ENCODE measurements at regions not wholly inside any gene's neighbourhood (a gene's known extent, or its start where the extent isn't known, plus 50 kb on each side); places are given as distances from the start of the nearest gene placed in this dataset.

GRCh38 chr14:66066981-66067776 is 419.0 kb upstream of the CCDC196 start:
- Histone ChIP-seq H3K9ac (ENCODE audit: low read depth, low read length) (no peak overlapping the region), H3K9me3 (ENCODE audit: insufficient read depth, low read length, severe bottlenecking) (no peaks in the 10 kb centered on the region), H4K20me1 (ENCODE audit: insufficient read depth, low read length) (no peaks in the 10 kb centered on the region), H3K4me2 (ENCODE audit: insufficient read depth, low read length) (no peak overlapping the region), H2AFZ (ENCODE audit: low read depth, low read length) (no peak overlapping the region), H3K4me3 (ENCODE audit: low read depth in 1 of 2, low read length in 2 of 2) (no peak overlapping the region), H3K4me1 (ENCODE audit: insufficient read depth, low read length) (no peaks in the 10 kb centered on the region), H3K27me3 (ENCODE audit: insufficient read depth, low read length, poor library complexity) (no peaks in the 10 kb centered on the region), H3K27ac (ENCODE audit: low read length) (no peak overlapping the region), H3K36me3 (ENCODE audit: insufficient read depth, low read length) (no peaks in the 10 kb centered on the region), H3K79me2 (ENCODE audit: insufficient read depth, low read length) (no peaks in the 10 kb centered on the region)
- no peak for DNase-seq
- ATAC-seq (ENCODE audit: insufficient read depth, low read depth) = no peak
- TF ChIP-seq EZH2 (IDR thresholded peaks at IDR 0.05; ENCODE audit: borderline replicate concordance, low read depth, low read length, severe bottlenecking) (no peak), CTCF (IDR thresholded peaks at IDR 0.05; ENCODE audit: borderline replicate concordance, extremely low read depth, low read length, poor library complexity, severe bottlenecking) (no peak)

- Histone ChIP-seq H3K27ac (ENCODE audit: low read length) (no peak overlapping the region), H3K4me1 (ENCODE audit: insufficient read depth, low read length) (no peaks in the 10 kb centered on the region), H2AFZ (ENCODE audit: low read depth, low read length) (no peak overlapping the region), H3K9me3 (ENCODE audit: insufficient read depth, low read length, severe bottlenecking) (no peaks in the 10 kb centered on the region), H3K4me3 (ENCODE audit: low read depth in 1 of 2, low read length in 2 of 2) (no peak overlapping the region), H3K4me2 (ENCODE audit: insufficient read depth, low read length) (no peak overlapping the region), H3K9ac (ENCODE audit: low read depth, low read length) (no peak overlapping the region), H3K36me3 (ENCODE audit: insufficient read depth, low read length) (no peaks in the 10 kb centered on the region), H3K79me2 (ENCODE audit: insufficient read depth, low read length) (no peaks in the 10 kb centered on the region), H3K27me3 (ENCODE audit: insufficient read depth, low read length, poor library complexity) (no peaks in the 10 kb centered on the region), H4K20me1 (ENCODE audit: insufficient read depth, low read length) (no peaks in the 10 kb centered on the region)
- no peak for ATAC-seq (ENCODE audit: insufficient read depth, low read depth)
- TF ChIP-seq CTCF (IDR thresholded peaks at IDR 0.05; ENCODE audit: borderline replicate concordance, extremely low read depth, low read length, poor library complexity, severe bottlenecking) (no peak), EZH2 (IDR thresholded peaks at IDR 0.05; ENCODE audit: borderline replicate concordance, low read depth, low read length, severe bottlenecking) (no peak)
- no peak for DNase-seq
Observed at GRCh38 chr14:66069036-66069435, 417.1 kb upstream of the CCDC196 start.

GRCh38 chr14:66069830-66070541 is 416.2 kb upstream of the CCDC196 start:
- Histone ChIP-seq H3K4me3 (ENCODE audit: low read depth in 1 of 2, low read length in 2 of 2) (no peak overlapping the region), H3K4me1 (ENCODE audit: insufficient read depth, low read length) (no peaks in the 10 kb centered on the region), H2AFZ (ENCODE audit: low read depth, low read length) (no peak overlapping the region), H3K9me3 (ENCODE audit: insufficient read depth, low read length, severe bottlenecking) (no peaks in the 10 kb centered on the region), H3K79me2 (ENCODE audit: insufficient read depth, low read length) (no peaks in the 10 kb centered on the region), H4K20me1 (ENCODE audit: insufficient read depth, low read length) (no peaks in the 10 kb centered on the region), H3K9ac (ENCODE audit: low read depth, low read length) (no peak overlapping the region), H3K36me3 (ENCODE audit: insufficient read depth, low read length) (no peaks in the 10 kb centered on the region), H3K27ac (ENCODE audit: low read length) (no peak overlapping the region), H3K27me3 (ENCODE audit: insufficient read depth, low read length, poor library complexity) (no peaks in the 10 kb centered on the region), H3K4me2 (ENCODE audit: insufficient read depth, low read length) (no peak overlapping the region)
- no peak for TF ChIP-seq EZH2 (IDR thresholded peaks at IDR 0.05; ENCODE audit: borderline replicate concordance, low read depth, low read length, severe bottlenecking)
- no peak for TF ChIP-seq CTCF (IDR thresholded peaks at IDR 0.05; ENCODE audit: borderline replicate concordance, extremely low read depth, low read length, poor library complexity, severe bottlenecking)
- ATAC-seq (ENCODE audit: insufficient read depth, low read depth) (no peak), DNase-seq (no peak)
